Gastrocnemius medialis (tissue), 4 donors: ENCODE measurements at regions not wholly inside any gene's neighbourhood (a gene's known extent, or its start where the extent isn't known, plus 50 kb on each side); places are given as distances from the start of the nearest gene placed in this dataset.

Experiments
- ATAC-seq, 2 donors: fragments of 150-250 bp; one replicate each; pipeline ENCODE4 v1.9.1; 2016
- DNase-seq, 2 donors: peaks; one replicate each; pipeline ENCODE4 v3.0.0-alpha.2; 2019
- H3K27ac ChIP-seq, 4 donors: fragments of 200-600 bp; sonication (generic); 1 replicate in 1 of 4; 2 replicates in 3 of 4; pipeline ENCODE4 v1.5.1; 2016 to 2018; ENCODE audit warnings: mild to moderate bottlenecking in 2 of 4, moderate library complexity in 1 of 4
- H3K27me3 ChIP-seq, 3 donors: fragments of 200-600 bp; sonication (generic) in 2 of 3; 1 replicate in 1 of 3; 2 replicates in 2 of 3; pipeline versions ENCODE4 v1.5.1 to v1.6.0; 2016 to 2019; ENCODE audit warnings: mild to moderate bottlenecking in 1 of 3, moderate library complexity in 1 of 3
- H3K36me3 ChIP-seq, 2 donors: fragments of 200-600 bp; sonication (generic) in 1 of 2; one replicate each; pipeline ENCODE4 v1.5.1; 2017 to 2018
- H3K4me1 ChIP-seq, 2 donors: fragments of 200-600 bp; sonication (generic) in 1 of 2; one replicate each; pipeline ENCODE4 v1.5.1; 2016 to 2017; ENCODE audit warnings: mild to moderate bottlenecking in 2 of 2
- H3K4me3 ChIP-seq, 4 donors: fragments of 200-600 bp; sonication (generic) in 3 of 4; 1 replicate in 1 of 4; 2 replicates in 3 of 4; pipeline ENCODE4 v1.5.1; 2016 to 2019; ENCODE audit warnings: mild to moderate bottlenecking in 2 of 4
- H3K9me3 ChIP-seq, 3 donors: fragments of 200-600 bp; sonication (generic) in 2 of 3; 1 replicate in 1 of 3; 2 replicates in 2 of 3; pipeline ENCODE4 v1.5.1; 2016 to 2019
- POLR2A ChIP-seq, 2 donors: fragments of 450-650 bp; IDR thresholded peaks; one replicate each; pipeline ENCODE4 v1.6.1; 2017; ENCODE audit warnings: antibody characterized with exemption in 2 of 2, mild to moderate bottlenecking in 2 of 2, moderate library complexity in 2 of 2
- in situ Hi-C, 4 donors: fragments of 200-750 bp; cut with MboI; loops; one replicate each; pipeline versions ENCODE4 v1.15.0 to v1.8.0; 2017; ENCODE audit warnings: low sequenced_read_pairs in 4 of 4
- intact Hi-C: fragments of 100-400 bp; cut with DNase I; formaldehyde crosslinking; loops from one replicate; pipeline ENCODE4 v1.15.1; 2023; ENCODE audit warnings: low total_unique reads
- TF ChIP-seq, protein P1 (sequence below), 5 experiments: fragments of 450-650 bp in 3 of 5; fragments of 200-600 bp in 2 of 5; sonication (generic) in 2 of 5; IDR thresholded peaks in 4 of 5; conservative IDR thresholded peaks in 1 of 5; 1 replicate in 4 of 5; 2 replicates in 1 of 5; pipeline ENCODE4 v1.5.1; 2016 to 2019; ENCODE audit warnings: antibody characterized with exemption in 5 of 5, mild to moderate bottlenecking in 3 of 5, moderate library complexity in 3 of 5

DNA sequence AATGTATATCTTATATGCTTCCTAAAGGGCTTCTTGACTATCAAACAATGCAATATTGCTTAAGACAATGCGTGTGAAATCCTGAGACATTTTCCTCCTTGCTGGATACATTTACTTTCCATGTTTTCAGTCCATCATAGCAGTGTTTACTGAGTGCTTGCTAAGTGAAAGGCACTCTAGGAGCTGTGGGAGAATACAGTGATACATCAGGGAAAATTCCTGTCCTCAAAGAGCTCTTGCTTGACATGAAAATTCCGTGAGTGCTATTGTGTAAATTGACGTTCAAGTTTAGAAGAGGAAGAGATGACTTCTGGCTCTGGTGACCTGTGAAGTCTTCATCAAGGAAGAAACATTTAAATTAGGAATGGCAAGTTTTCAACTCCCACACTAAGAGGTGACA lies 449.4 kb upstream of the SOX11 start:
- DNase-seq = no peak
- in situ Hi-C loops (no loop called here), intact Hi-C loops (no loop called here)
- Histone ChIP-seq H3K27ac (no peak overlapping the region), H3K4me1 (no peaks in the 10 kb centered on the region), H3K9me3 (no peaks in the 10 kb centered on the region), H3K36me3 (no peaks in the 10 kb centered on the region), H3K27me3 (no peaks in the 10 kb centered on the region), H3K4me3 (no peak overlapping the region)
- no peak for ATAC-seq
- no peak for TF ChIP-seq POLR2A (IDR thresholded peaks at IDR 0.05)
- TF ChIP-seq, protein P1, sequence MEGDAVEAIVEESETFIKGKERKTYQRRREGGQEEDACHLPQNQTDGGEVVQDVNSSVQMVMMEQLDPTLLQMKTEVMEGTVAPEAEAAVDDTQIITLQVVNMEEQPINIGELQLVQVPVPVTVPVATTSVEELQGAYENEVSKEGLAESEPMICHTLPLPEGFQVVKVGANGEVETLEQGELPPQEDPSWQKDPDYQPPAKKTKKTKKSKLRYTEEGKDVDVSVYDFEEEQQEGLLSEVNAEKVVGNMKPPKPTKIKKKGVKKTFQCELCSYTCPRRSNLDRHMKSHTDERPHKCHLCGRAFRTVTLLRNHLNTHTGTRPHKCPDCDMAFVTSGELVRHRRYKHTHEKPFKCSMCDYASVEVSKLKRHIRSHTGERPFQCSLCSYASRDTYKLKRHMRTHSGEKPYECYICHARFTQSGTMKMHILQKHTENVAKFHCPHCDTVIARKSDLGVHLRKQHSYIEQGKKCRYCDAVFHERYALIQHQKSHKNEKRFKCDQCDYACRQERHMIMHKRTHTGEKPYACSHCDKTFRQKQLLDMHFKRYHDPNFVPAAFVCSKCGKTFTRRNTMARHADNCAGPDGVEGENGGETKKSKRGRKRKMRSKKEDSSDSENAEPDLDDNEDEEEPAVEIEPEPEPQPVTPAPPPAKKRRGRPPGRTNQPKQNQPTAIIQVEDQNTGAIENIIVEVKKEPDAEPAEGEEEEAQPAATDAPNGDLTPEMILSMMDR (IDR thresholded peaks at IDR 0.05 in 4 of 5, conservative IDR thresholded peaks at IDR 0.05 in 1 of 5) = no peak

- in situ Hi-C loops = no loop called here
- DNase-seq (no peak), ATAC-seq (no peak)
- Histone ChIP-seq H3K4me1 (no peaks in the 10 kb centered on the region), H3K9me3 (no peaks in the 10 kb centered on the region), H3K27ac (no peak overlapping the region), H3K4me3 (no peak overlapping the region), H3K27me3 (no peaks in the 10 kb centered on the region), H3K36me3 (no peaks in the 10 kb centered on the region)
- intact Hi-C loops = no loop called here
- TF ChIP-seq, protein P1 (IDR thresholded peaks at IDR 0.05 in 4 of 5, conservative IDR thresholded peaks at IDR 0.05 in 1 of 5) = no peak
- TF ChIP-seq POLR2A (IDR thresholded peaks at IDR 0.05) = no peak
Observed at GRCh38 chr2:5250482-5250881, 441.7 kb upstream of the SOX11 start.

GRCh38 chr2:5253263-5253662 lies 438.9 kb upstream of the SOX11 start:
- in situ Hi-C loops = no loop called here
- no peak for TF ChIP-seq POLR2A (IDR thresholded peaks at IDR 0.05)
- TF ChIP-seq, protein P1 (IDR thresholded peaks at IDR 0.05 in 4 of 5, conservative IDR thresholded peaks at IDR 0.05 in 1 of 5) = no peak

DNA sequence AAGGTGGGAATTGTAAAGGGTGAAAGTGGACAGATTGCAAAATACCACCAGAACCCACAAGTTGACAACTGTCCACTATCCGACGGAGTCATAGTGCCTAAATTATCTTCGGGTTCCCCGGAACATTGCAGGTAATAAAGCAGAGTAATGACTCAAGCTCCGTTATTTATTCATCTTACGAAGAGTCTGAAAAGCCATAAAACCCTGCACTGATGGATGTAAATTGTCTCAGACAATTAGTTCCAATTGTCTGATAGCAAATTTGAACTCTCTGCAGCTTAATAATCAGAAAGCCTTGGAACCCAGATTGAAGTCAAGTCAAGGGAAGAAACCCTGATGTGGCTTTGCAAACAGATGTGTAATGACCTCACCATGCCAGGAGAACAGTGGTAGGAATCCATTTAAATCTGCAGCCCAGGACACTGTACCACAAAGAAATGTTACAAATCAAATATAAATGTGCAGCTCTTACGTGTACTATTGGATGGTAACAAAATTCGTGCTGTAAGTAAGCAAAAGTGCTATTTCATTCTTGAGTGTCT lies 437.3 kb upstream of the SOX11 start:
- in situ Hi-C loops = no loop called here
- H3K27me3 ChIP-seq = no peaks in the 10 kb centered on the region
- H3K4me1 ChIP-seq = no peaks in the 10 kb centered on the region
- H3K27ac ChIP-seq = no peak overlapping the region
- ATAC-seq = no peak
- TF ChIP-seq, protein P1 (IDR thresholded peaks at IDR 0.05 in 4 of 5, conservative IDR thresholded peaks at IDR 0.05 in 1 of 5) = no peak
- no peak for TF ChIP-seq POLR2A (IDR thresholded peaks at IDR 0.05)
- no peaks in the 10 kb centered on the region for H3K9me3 ChIP-seq
- no peak for DNase-seq
- no peak overlapping the region for H3K4me3 ChIP-seq
- H3K36me3 ChIP-seq = no peaks in the 10 kb centered on the region
- intact Hi-C loops = no loop called here

More at GRCh38 chr2:5253263-5253662, 438.9 kb upstream of the SOX11 start:
- no peaks in the 10 kb centered on the region for H3K9me3 ChIP-seq
- H3K36me3 ChIP-seq = no peaks in the 10 kb centered on the region
- ATAC-seq (no peak), DNase-seq (no peak)
- H3K4me1 ChIP-seq = no peaks in the 10 kb centered on the region
- intact Hi-C loops = no loop called here
- no peak overlapping the region for H3K27ac ChIP-seq
- H3K4me3 ChIP-seq = no peak overlapping the region
- no peaks in the 10 kb centered on the region for H3K27me3 ChIP-seq

- Histone ChIP-seq H3K27me3 (no peaks in the 10 kb centered on the region), H3K4me3 (no peak overlapping the region), H3K4me1 (no peaks in the 10 kb centered on the region), H3K9me3 (no peaks in the 10 kb centered on the region), H3K27ac (no peak overlapping the region), H3K36me3 (no peaks in the 10 kb centered on the region)
- no peak for DNase-seq
- no peak for TF ChIP-seq POLR2A (IDR thresholded peaks at IDR 0.05)
- TF ChIP-seq, protein P1 (IDR thresholded peaks at IDR 0.05 in 4 of 5, conservative IDR thresholded peaks at IDR 0.05 in 1 of 5) = no peak
- ATAC-seq = no peak
- intact Hi-C loops = no loop called here
- in situ Hi-C loops = no loop called here
Observed at GRCh38 chr2:5263291-5263690, 428.9 kb upstream of the SOX11 start.
